ENCODE measurements at regions not wholly inside any gene's neighbourhood (a gene's known extent, or its start where the extent isn't known, plus 50 kb on each side); places are given as distances from the start of the nearest gene placed in this dataset.
A peak's percentile ranks its signal among the peaks of the same experiment; 100 is the strongest.

- DNase-seq = no peak
These were observed 151.7 kb downstream of the FASLG start for GRCh38 chr1:172810480-172811175.

- no peak for DNase-seq
These were observed 152.8 kb downstream of the FASLG start for GRCh38 chr1:172811694-172812093.

DNA sequence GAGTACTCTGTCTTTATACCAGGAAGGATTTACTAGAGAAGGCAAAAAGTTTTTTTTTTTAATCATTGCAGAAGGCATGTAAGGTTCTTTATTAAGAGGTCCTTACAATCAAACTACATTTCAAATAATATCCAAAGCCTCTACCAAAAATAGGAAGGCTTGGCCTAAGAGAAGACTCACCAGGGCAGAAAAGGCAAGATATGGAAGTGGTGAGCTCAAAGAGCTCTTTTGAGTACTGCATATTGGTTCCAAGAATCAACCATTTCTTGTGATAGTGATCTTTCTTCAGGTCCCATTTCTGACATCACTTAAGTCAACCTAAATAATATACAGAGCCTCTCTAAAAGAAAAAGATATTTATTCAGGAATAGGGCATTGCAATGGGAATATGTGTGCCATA, 153.2 kb downstream of the FASLG start:
- no peak for DNase-seq

- DNase-seq = no peak
These were observed 154.4 kb downstream of the FASLG start for GRCh38 chr1:172813330-172813729.

- DNase-seq = no peak
These were observed 155.5 kb downstream of the FASLG start for GRCh38 chr1:172814428-172814827.

- DNase-seq = no peak
These were observed 156.8 kb downstream of the FASLG start for GRCh38 chr1:172815740-172816139.

GRCh38 chr1:172818841-172819527, 160.1 kb downstream of the FASLG start:
- DNase-seq = no peak

- DNase-seq = no peak
These were observed 161.7 kb downstream of the FASLG start for GRCh38 chr1:172820475-172821158.

GRCh38 chr1:172821609-172822274, 162.8 kb downstream of the FASLG start:
- no peak for DNase-seq

GRCh38 chr1:172822886-172823285, 164.0 kb downstream of the FASLG start:
- DNase-seq = no peak

DNA sequence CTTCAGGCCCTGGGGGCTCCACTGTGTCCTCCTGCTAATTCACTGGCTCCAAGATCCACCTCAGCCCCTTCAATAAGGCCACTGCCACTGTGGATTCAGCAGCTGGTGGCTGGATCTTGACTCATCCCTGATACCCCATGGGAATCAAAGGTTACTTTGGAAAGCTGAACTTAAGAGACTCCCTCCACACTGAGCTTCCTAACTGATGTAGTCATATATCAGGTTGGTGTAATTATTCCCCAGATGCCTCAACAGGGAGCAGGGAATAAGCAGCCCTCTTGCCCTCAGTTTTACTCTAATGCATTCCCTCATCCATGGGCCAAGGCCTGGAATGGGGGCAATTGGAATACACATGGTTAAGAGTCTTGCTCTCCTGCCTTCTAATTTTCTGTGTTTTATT, 164.6 kb downstream of the FASLG start:
- DNase-seq = no peak

GRCh38 chr1:172824209-172824608, 165.3 kb downstream of the FASLG start:
- no peak for DNase-seq

DNA sequence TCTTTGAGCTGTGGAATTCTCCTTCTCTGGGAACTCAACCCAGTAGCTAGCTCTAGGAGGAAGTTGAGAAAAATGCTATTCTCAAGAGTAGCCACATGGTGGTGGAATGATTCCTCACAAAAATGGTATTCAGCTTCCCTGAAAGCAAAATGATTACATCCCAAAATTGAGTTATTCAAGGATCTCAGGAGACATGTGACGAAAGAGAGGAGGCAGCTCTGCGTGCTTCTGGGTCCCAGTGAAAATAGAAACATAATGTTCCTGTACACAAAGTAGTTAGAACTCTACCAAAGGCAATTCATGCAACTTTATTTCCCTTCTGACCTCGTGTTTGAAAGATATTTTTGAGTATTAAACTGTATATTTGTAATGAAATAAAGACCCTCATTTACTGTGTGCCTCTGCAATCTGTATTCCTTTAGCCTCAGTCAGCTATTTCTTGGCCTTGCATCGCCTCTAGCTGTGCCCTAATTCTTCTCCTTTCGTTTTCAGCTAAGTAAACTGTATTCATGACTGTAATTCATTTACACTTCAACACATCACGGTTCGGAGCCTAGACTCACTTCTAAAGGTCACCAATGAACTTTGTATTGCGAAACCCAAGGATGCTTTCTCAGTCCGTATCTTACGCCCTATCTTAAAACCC, 167.3 kb downstream of the FASLG start:
- peak; percentile 12 for DNase-seq

DNA sequence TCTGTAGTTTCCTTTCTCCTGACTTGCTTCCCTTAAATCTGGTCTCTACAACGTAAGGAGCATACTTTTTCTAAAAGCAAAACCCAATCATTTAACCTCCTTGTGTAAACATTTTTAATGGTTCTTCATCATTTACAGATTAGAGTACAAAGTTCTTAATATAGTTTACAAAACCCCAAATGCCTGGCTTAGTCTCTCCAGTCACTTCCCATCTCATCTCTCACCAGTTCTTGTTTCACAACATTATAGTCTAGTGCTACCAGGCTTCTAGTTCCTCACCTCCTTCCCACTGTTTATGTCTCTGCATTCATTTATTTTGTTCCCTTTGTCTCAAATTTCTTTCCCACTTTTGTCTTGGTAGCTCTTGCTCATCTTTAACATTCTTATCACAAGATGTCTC, 168.4 kb downstream of the FASLG start:
- DNase-seq = no peak

DNA sequence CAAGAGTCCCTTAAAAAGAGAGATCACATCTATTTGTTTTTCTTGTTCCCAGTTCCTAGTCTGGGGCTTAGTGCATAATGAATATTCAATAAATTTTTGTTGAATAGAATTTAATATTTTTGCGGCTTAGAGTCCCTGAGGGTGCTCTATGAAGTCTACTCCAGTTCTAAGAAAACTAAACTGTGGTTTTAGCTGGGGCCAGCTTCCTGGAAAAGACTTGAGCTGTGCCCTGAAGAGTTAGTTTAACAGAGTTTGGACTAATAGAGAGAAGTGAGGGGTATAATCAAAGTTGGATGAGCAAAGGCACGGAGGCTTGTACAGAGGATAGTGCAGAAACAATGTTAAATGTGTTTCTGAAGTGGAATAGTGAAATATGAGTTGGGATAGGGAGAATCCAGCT, 168.9 kb downstream of the FASLG start:
- no peak for DNase-seq

- DNase-seq = no peak
These were observed 173.3 kb downstream of the FASLG start for GRCh38 chr1:172832006-172832725.

DNA sequence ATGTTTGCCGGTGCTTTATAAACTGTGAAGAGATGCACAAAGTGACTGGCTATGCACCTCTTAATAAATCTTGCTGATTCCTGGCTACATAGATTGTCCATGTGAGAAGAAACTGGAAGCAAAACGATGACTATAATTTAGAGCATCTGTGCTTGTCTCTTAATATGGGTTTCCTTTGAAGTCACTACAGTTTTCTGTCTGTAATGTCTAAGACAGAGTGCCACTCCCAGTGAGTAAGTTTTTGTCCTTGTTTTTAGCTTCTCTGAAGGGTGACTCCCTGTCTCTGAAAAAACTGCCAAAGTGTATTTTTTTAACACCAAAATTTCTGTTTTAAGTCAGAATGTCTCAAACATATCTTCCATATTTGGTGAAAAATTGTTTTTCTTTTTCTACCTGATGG, 175.1 kb downstream of the FASLG start:
- DNase-seq = no peak

DNA sequence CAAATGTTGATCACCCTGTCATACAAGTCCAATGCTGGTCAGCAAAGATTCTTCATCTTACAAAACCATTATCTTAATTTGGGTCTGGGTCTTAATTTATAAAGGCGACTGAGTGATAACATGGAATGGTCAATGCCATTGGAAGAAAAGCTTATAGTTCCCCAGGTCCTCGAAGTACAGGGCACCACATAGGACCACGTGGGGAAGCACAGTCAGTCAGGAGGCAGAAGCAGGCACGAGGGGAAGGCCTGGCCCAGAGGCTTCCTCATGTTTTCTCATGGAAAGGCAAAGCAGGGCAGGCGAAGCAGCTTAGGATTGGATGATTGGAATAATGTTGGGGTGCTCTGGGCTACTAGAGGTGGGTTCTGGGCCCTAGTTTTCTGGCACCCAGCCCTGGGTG, 175.7 kb downstream of the FASLG start:
- DNase-seq = no peak

DNA sequence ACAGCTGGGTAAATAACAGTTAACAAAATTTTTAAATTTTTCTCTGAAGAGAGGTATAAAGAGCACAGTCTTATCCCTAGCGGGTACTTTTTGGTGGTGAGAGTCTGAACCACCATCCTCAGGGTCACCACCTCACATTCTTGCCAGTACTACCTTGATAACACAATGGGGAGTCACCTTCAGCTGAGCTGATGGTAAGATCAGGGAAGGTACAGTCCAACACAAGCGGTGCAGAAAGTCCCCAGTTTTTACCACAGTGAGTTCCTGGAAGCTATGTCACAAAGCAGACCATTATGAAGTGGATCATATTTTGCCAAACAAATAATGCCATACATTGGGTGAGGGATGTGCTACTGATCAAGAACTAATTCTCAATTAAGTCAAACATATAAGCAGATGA, 176.9 kb downstream of the FASLG start:
- no peak for DNase-seq

- DNase-seq = no peak
These were observed 179.1 kb downstream of the FASLG start for GRCh38 chr1:172837816-172838679.

DNA sequence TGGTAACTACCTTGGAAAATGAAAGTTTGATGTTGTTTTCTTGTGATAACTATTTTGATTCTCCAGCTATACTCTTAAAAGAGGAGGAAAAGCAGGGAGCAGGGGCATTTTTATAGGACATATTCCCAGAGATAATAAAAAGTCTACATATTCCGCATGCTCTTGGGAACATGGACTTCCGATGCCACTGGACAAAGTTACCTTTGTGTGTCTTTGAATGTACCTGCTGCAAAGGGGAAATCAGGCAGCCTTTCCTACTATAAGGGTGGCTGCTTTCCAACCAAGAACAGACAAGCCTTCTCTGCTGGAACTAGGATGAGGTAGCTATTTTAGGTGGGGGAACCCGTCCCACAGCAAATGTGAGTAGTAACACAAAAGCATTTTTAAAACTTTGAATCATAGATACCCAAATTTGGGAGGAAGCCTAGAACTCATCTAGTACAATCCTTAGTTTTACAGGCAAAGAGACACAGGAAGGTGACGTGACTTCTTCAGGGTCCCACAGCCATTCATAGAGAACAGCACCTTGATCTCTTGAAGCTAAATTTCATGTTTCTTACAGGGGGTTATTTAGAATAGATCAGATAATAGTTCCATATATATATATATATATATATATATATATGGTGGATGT, 179.9 kb downstream of the FASLG start:
- no peak for DNase-seq
